ENCODE measurements at regions not wholly inside any gene's neighbourhood (a gene's known extent, or its start where the extent isn't known, plus 50 kb on each side); places are given as distances from the start of the nearest gene placed in this dataset.
"Not testable (repeated sequence)": the region's sequence is repeated elsewhere in the genome, so short reads cannot be mapped to it uniquely, and the experiment has no call there.

DNA sequence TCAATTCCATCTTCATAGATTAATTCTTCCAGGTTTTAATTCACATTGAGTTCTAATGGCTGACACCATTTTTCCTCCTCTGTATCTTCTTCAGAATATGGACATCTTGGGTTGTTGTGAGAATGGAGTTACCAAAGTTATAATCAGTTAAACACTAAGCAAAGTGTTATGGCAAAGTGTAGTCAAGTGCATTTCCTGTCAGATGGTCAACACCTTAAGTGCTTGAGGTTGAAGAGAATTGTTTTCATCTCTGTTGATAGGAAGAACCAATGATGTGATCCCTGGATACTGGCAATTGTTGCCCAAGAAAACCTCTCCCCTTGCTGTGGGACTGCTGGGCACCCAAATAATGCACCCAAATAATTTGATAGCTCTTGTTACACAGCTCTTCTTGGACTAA, 102.6 kb upstream of the SATB1 start:
- no peak for DNase-seq

DNA sequence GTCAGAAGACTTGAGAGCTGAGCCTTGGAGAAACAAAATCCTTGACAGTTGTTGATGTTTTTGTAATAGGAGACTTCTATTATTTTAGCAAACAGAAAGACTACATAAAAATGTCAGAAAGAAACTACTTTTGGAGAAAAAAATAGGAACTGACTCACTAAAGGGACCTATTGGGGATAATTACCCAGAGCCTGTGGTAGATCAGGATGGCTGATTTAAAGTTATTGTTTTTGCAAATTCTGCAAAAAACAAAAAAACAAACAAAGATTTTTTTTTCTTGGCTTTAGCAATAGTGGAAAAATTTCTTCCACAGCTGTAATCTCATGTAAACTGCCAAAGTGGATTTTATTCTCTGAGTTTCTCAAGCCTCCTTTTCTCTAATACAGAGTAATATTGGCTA, 101.5 kb upstream of the SATB1 start:
- DNase-seq, result no peak

DNA sequence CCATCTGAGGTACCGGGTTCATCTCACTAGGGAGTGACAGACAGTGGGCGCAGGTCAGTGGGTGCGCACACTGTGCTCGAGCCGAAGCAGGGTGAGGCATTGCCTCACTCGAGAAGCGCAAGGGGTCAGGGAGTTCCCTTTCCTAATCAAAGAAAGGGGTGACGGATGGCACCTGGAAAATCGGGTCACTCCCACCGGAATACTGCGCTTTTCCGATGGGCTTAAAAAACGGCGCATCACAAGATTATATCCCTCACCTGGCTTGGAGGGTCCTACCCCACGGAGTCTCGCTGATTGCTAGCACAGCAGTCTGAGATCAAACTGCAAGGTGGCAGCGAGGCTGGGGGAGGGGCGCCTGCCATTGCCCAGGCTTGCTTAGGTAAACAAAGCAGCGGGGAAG, 91.0 kb upstream of the SATB1 start:
- not testable (repeated sequence) for DNase-seq

DNA sequence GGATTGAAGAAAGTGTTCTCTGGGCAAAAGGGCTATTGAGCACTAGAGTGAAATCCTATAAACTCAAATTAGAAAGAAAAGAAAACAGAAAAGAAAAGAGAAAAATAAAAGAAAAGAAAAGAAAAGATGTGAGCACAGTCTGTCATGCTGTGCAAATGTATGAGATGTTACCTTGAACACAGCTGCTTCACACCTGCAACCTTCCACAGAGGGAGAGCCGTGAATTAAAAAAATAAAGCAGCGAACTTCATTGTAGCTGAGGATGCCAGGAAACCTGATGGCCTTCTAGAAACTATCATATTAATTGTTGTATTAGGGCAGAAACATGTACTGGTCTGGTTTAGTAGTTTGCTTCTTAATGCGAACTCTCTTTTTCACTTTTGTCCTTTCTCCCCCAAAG, 88.0 kb upstream of the SATB1 start:
- no peak for DNase-seq

DNA sequence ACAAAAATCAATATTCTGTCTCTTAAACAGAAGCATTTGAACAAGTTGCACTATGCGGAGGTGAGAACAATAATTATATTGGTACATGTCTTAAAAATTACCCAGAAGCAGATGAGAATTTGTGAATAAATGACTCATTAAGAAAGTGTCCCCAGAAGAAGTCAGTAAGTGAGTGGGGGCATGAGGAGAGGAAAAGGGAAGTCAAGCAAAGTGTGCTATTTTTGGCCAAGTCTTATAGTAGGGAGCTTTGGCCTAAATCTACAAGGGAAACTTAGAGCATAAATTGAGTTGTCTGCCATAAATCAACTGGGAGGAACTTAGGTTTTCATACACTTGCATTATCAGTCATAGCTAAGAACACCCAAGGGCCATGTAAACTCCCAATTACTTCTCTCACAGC, 86.9 kb upstream of the SATB1 start:
- no peak for DNase-seq

DNA sequence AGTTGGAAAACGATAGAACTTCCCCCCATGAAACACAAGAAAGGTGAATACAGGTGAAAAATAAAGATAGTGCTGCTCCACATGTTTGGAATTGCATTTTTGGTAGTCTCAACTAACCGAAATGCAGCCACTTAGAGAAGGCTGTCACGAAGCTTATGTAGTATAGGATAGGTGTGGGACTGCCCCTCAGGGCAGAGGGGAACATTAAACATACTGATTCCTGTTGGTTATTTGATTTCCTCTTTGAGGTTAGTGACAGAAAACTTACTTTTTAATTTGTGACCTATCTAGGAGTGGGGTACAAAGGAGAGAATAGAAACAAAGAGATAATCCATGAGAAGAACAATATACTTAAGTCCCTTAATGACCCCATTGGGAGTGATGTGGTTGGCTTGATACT, 85.8 kb upstream of the SATB1 start:
- DNase-seq, result no peak

DNA sequence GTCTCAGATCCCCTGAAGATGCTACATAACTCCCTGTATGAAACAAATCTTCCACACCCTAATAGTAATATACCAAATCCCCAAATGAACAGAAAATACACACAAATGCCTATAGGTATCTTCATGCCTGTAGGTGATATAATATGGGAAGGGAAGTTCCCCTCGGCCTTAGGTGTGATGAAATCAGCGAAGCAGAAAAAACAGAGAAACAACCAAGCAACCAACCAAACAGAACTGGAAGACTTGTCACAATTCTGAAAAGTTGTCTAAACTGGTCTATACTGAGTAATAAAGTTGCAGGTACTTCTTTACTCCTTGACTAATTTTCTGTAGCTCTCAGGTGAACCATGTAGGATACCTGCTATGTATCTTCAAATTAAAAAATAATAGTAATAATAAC, 82.2 kb upstream of the SATB1 start:
- no peak for DNase-seq

DNA sequence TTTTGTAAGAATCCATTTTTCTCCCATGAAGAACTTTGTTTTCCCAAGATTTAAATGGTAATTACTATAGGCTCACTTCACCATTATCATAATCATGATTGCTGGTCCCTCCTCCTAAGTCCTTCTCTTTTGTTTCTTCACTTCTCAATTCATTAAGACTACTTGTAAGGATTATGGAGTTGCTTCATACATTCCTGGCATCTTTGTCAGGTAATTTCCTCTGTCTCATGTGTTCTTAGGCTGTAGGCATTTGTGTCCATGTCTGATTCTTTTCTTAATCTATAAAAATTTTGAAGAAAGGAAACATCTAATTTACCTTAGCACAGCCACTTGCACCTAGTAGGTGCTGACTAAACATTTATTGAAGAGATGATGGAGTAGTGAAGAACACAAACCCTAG, 79.9 kb upstream of the SATB1 start:
- no peak for DNase-seq

GRCh38 chr3:18501679-18502343, 76.7 kb upstream of the SATB1 start:
- no peak for DNase-seq

DNA sequence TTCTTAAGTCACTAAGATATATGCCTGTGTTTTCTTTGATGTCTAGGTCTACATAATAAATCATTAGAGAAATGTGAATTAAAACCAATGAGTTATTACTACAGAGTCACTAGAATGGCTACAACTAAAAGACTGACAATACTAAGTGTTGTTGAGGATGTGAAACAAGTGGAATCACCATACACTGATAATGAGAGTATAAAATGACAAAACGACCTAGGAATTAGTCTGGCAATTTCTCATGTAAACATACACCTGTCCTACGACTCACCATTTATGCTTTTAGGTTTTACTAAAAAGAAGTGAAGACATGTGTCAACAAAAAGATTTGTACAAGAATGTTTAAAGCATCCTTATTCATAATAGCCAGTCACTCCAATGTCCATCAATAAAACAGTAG, 75.2 kb upstream of the SATB1 start:
- DNase-seq, result no peak

DNA sequence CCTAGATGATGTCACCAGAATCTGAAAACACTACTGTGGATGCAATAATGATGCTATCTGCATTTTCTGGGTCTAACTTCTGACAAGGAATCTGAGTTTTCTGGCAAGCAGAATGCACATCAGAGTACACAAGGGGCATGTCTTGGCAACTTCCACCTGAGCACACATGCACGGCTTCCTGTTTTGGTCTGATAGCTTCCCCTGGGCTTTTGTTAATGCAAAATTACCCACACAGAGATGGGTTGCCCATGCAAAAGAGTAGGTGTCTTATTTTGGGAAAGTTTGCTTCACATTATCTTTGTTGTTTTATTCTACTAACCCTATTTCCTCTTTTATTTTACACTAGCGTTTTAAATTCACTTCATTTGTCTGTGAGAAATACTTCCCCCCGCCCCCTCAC, 74.2 kb upstream of the SATB1 start:
- DNase-seq, result no peak

- DNase-seq, result no peak
These were observed 69.1 kb upstream of the SATB1 start for GRCh38 chr3:18494251-18494650.

DNA sequence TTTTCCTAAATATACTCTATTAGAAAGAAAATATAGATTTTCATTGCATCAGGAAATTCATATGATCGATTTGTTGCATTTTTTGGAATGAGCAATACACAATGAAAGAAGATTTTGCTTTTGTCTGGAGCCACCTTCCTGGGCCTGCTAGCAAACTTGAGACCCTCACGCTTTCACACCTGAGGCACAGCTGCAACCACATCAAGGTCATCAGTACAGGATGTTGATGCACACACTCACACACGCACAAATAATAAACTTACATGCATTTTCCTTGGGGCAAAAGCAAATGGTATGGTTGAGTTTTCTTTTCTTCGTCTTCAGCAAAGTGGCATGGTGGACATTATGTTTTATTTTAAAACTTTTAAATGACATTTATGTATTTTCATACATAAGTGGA, 64.8 kb upstream of the SATB1 start:
- DNase-seq, result no peak

DNA sequence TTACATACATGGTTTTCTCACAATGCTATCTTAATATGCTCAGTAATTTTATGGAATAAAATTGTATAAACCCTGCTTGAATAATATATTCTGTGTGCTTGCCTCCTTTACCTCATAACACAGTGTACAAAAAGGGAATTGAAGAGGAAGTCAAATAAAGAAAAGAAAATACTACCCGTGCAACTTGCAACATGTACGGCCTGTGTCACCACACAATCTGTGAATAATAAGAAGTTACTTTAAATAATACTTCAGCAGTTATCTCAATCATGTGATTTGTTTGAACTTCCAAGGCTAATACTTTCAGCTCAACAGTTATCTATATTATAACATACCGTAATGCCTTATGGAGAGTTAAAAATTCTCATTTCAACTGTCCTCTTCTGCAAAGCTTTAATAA, 58.1 kb upstream of the SATB1 start:
- DNase-seq, result no peak

GRCh38 chr3:18481946-18482548, 56.9 kb upstream of the SATB1 start:
- no peak for DNase-seq

- no peak for DNase-seq
These were observed 52.5 kb upstream of the SATB1 start for GRCh38 chr3:18477620-18478019.

Measured in retina (tissue), 1 donor.